ENCODE measurements at regions not wholly inside any gene's neighbourhood (a gene's known extent, or its start where the extent isn't known, plus 50 kb on each side); places are given as distances from the start of the nearest gene placed in this dataset.
A peak's percentile ranks its signal among the peaks of the same experiment; 100 is the strongest.

GRCh38 chr12:124490584-124491305 is 76.7 kb downstream of the NCOR2 start:
- no peaks in the 10 kb centered on the region for H3K27me3 ChIP-seq
- no peaks in the 10 kb centered on the region for H3K9me3 ChIP-seq
- TF ChIP-seq EP300 (IDR thresholded peaks at IDR 0.05) (no peak), POLR2A (IDR thresholded peaks at IDR 0.05) (no peak), CTCF (IDR thresholded peaks at IDR 0.05) (no peak), POLR2AphosphoS5 (IDR thresholded peaks at IDR 0.05) (no peak)
- H3K4me3 ChIP-seq, result no peak overlapping the region
- peak; percentile 87 for DNase-seq
- WGBS, 2 donors, result 50 to 76% methylated on average over 17 of the region's 17 CpGs
- intact Hi-C loops (cut with DNase I), result no loop called here
- peak overlapping the region in 3 of 4 donors; percentile 16 to 41 (median 25) for H3K27ac ChIP-seq
- H3K4me1 ChIP-seq, result peaks cover 0 to 61% (median 39%) of the 10 kb centered on the region in 4 donors
- peaks cover 0 to 43% (median 8%) of the 10 kb centered on the region in 4 donors for H3K36me3 ChIP-seq

GRCh38 chr12:124489915-124490583 is 77.4 kb downstream of the NCOR2 start:
- no peak overlapping the region for H3K4me3 ChIP-seq
- no peaks in the 10 kb centered on the region for H3K27me3 ChIP-seq
- peak overlapping the region in 1 of 4 donors; percentile 25 for H3K27ac ChIP-seq
- no peaks in the 10 kb centered on the region for H3K9me3 ChIP-seq
- H3K4me1 ChIP-seq, result peaks cover 0 to 58% (median 38%) of the 10 kb centered on the region in 4 donors
- no peak for DNase-seq
- TF ChIP-seq CTCF (IDR thresholded peaks at IDR 0.05) (no peak), POLR2AphosphoS5 (IDR thresholded peaks at IDR 0.05) (no peak), POLR2A (IDR thresholded peaks at IDR 0.05) (no peak), EP300 (IDR thresholded peaks at IDR 0.05) (no peak)
- intact Hi-C loops (cut with DNase I), result no loop called here
- peaks cover 0 to 50% (median 13%) of the 10 kb centered on the region in 4 donors for H3K36me3 ChIP-seq
- WGBS, 2 donors, result 95% methylated on average over 9 of the region's 9 CpGs

- DNase-seq, result no peak
- peaks cover 0 to 50% (median 15%) of the 10 kb centered on the region in 4 donors for H3K36me3 ChIP-seq
- TF ChIP-seq CTCF (IDR thresholded peaks at IDR 0.05), result no peak
- no peaks in the 10 kb centered on the region for H3K27me3 ChIP-seq
- no peak overlapping the region for H3K4me3 ChIP-seq
- intact Hi-C loops (cut with DNase I), result no loop called here
- WGBS, 2 donors, result 73 to 80% methylated on average over 6 of the region's 6 CpGs
- H3K4me1 ChIP-seq, result peaks cover 0 to 57% (median 38%) of the 10 kb centered on the region in 4 donors
- peak overlapping the region in 3 of 4 donors; percentile 37 to 64 (median 45) for H3K27ac ChIP-seq
- no peaks in the 10 kb centered on the region for H3K9me3 ChIP-seq
These were observed 78.2 kb downstream of the NCOR2 start for GRCh38 chr12:124489220-124489619.

GRCh38 chr12:124488520-124488919 is 78.9 kb downstream of the NCOR2 start:
- intact Hi-C loops (cut with DNase I), result no loop called here
- TF ChIP-seq CTCF (IDR thresholded peaks at IDR 0.05) (no peak), EP300 (IDR thresholded peaks at IDR 0.05) (no peak), POLR2A (IDR thresholded peaks at IDR 0.05) (no peak), POLR2AphosphoS5 (IDR thresholded peaks at IDR 0.05) (no peak)
- Histone ChIP-seq H3K36me3 (peaks cover 0 to 50% (median 20%) of the 10 kb centered on the region in 4 donors), H3K4me1 (peaks cover 0 to 54% (median 37%) of the 10 kb centered on the region in 4 donors), H3K9me3 (no peaks in the 10 kb centered on the region), H3K4me3 (no peak overlapping the region), H3K27ac (peak overlapping the region; percentile 37 to 64 (median 50)), H3K27me3 (no peaks in the 10 kb centered on the region)
- WGBS, 2 donors, result 91 to 94% methylated on average over 10 of the region's 10 CpGs
- DNase-seq, result no peak
